Fibroblast of lung (primary cell): ENCODE measurements at regions not wholly inside any gene's neighbourhood (a gene's known extent, or its start where the extent isn't known, plus 50 kb on each side); places are given as distances from the start of the nearest gene placed in this dataset.

Experiments used
- DNase-seq, 2 donors: peaks; one replicate each; pipeline versions ENCODE4 v3.0.0 to v3.0.0-alpha.2; 2010; ENCODE audit warnings: low read depth in 2 of 2
- H2AFZ ChIP-seq: 2 replicates; pipeline ENCODE4 v1.5.1; 2012; ENCODE audit warnings: low read length, control low read depth, inconsistent platforms
- H3K27ac ChIP-seq: 2 replicates; pipeline ENCODE4 v1.5.1; 2011; ENCODE audit warnings: low read length, control low read depth; ENCODE audit not compliant: insufficient read depth
- H3K27me3 ChIP-seq: 2 replicates; pipeline ENCODE4 v1.5.1; 2011; ENCODE audit warnings: mild to moderate bottlenecking, low read length; ENCODE audit not compliant: control insufficient read depth, insufficient read depth
- H3K36me3 ChIP-seq: 2 replicates; pipeline ENCODE4 v1.5.1; 2011; ENCODE audit warnings: low read length; ENCODE audit not compliant: control insufficient read depth, insufficient read depth
- H3K4me1 ChIP-seq: 2 replicates; pipeline ENCODE4 v1.5.1; 2011; ENCODE audit warnings: low read length; ENCODE audit not compliant: control insufficient read depth, insufficient read depth; ENCODE audit errors: extremely low read depth
- H3K4me2 ChIP-seq: 2 replicates; pipeline ENCODE4 v1.5.1; 2011; ENCODE audit warnings: low read length, control low read depth; ENCODE audit not compliant: insufficient read depth; ENCODE audit errors: extremely low read depth
- H3K4me3 ChIP-seq, 4 experiments: fragments of 200-600 bp in 1 of 4; sonication (generic) in 1 of 4; replicated peaks in 1 of 4; 2 replicates each; pipeline ENCODE4 v1.5.1; 2011 to 2016; ENCODE audit warnings: low read length in 4 of 4, low read depth in 3 of 4, mild to moderate bottlenecking in 3 of 4, control low read depth in 2 of 4, inconsistent platforms in 1 of 4, mixed read lengths in 1 of 4; ENCODE audit not compliant: insufficient read depth in 1 of 4; ENCODE audit errors: control extremely low read depth in 1 of 4
- H3K79me2 ChIP-seq: 2 replicates; pipeline ENCODE4 v1.5.1; 2012; ENCODE audit warnings: mild to moderate bottlenecking, low read length, inconsistent platforms; ENCODE audit not compliant: control insufficient read depth, insufficient read depth
- H3K9ac ChIP-seq: 2 replicates; pipeline ENCODE4 v1.5.1; 2011; ENCODE audit warnings: mild to moderate bottlenecking, low read length, control low read depth; ENCODE audit not compliant: insufficient read depth
- H3K9me3 ChIP-seq: 2 replicates; pipeline ENCODE4 v1.5.1; 2012; ENCODE audit warnings: low read depth, low read length; ENCODE audit not compliant: control insufficient read depth, insufficient read depth
- H4K20me1 ChIP-seq: 2 replicates; pipeline ENCODE4 v1.5.1; 2011; ENCODE audit warnings: low read length; ENCODE audit not compliant: control insufficient read depth, insufficient read depth; ENCODE audit errors: extremely low read depth
- EZH2 ChIP-seq: IDR thresholded peaks from 2 replicates; pipeline ENCODE4 v1.5.1; 2012; ENCODE audit warnings: low read length, control low read depth, mild to moderate bottlenecking; ENCODE audit errors: missing control alignments
- TF ChIP-seq, protein P1 (sequence below), 2 donors: IDR thresholded peaks in 1 of 2; conservative IDR thresholded peaks in 1 of 2; 1 replicate in 1 of 2; 2 replicates in 1 of 2; pipeline ENCODE4 v1.5.1; 2011 to 2012; ENCODE audit warnings: low read length in 2 of 2, control low read depth in 1 of 2, inconsistent platforms in 1 of 2, low read depth in 1 of 2, mild to moderate bottlenecking in 1 of 2

DNA sequence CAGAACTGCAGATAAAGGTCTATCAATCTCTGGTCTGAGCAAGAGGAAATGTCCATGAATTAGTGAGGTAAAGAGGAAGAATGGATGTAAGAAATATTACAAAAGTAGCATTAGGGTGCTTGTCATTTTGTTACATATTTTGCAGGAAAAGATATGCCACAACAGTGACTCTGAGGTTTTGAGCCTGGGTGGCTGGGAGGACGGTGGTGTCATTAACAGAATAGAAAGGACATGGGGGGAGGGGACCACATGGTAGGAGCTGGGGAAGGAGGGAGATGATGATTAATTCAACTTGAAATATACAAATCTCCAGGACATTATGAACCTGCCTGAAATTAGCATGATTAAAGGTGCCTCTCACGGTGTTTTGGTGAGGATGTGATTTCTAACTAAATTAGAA lies 245.5 kb upstream of the MDFIC2 start:
- H2AFZ ChIP-seq = no peak overlapping the region
- DNase-seq = no peak
- H3K36me3 ChIP-seq = no peaks in the 10 kb centered on the region
- H3K4me3 ChIP-seq = no peak overlapping the region
- no peak overlapping the region for H3K9ac ChIP-seq
- no peaks in the 10 kb centered on the region for H3K4me1 ChIP-seq
- no peak for TF ChIP-seq EZH2
- TF ChIP-seq, protein P1, sequence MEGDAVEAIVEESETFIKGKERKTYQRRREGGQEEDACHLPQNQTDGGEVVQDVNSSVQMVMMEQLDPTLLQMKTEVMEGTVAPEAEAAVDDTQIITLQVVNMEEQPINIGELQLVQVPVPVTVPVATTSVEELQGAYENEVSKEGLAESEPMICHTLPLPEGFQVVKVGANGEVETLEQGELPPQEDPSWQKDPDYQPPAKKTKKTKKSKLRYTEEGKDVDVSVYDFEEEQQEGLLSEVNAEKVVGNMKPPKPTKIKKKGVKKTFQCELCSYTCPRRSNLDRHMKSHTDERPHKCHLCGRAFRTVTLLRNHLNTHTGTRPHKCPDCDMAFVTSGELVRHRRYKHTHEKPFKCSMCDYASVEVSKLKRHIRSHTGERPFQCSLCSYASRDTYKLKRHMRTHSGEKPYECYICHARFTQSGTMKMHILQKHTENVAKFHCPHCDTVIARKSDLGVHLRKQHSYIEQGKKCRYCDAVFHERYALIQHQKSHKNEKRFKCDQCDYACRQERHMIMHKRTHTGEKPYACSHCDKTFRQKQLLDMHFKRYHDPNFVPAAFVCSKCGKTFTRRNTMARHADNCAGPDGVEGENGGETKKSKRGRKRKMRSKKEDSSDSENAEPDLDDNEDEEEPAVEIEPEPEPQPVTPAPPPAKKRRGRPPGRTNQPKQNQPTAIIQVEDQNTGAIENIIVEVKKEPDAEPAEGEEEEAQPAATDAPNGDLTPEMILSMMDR (conservative IDR thresholded peaks at IDR 0.05 in 1 of 2, IDR thresholded peaks at IDR 0.05 in 1 of 2; ENCODE audit: low read depth in 1 of 2, low read length in 2 of 2) = no peak
- no peaks in the 10 kb centered on the region for H4K20me1 ChIP-seq
- no peaks in the 10 kb centered on the region for H3K79me2 ChIP-seq
- no peak overlapping the region for H3K4me2 ChIP-seq
- H3K27me3 ChIP-seq = no peaks in the 10 kb centered on the region
- no peaks in the 10 kb centered on the region for H3K9me3 ChIP-seq
- H3K27ac ChIP-seq = no peak overlapping the region

DNA sequence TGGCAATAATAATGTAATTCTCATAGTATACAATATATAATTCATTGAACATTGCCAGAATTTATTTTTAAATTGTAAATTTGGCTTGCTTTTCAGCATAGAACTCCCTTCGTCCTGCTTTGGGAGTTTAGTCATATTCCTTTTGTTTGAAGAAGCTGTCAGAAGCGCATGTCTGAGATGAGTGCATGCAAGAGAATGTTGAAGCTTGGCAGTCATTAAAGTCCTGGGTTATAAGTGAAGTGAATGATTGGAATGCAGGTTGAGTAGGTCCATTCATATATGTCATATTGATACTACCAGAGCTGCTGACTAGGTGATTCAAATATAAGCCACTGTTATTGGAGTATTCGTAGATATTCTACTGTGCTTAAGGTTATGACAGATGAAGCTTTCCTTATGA lies 243.6 kb upstream of the MDFIC2 start:
- Histone ChIP-seq H3K9me3 (no peaks in the 10 kb centered on the region), H3K4me2 (no peak overlapping the region), H3K79me2 (no peaks in the 10 kb centered on the region), H3K4me3 (no peak overlapping the region), H3K27ac (no peak overlapping the region), H4K20me1 (no peaks in the 10 kb centered on the region), H3K4me1 (no peaks in the 10 kb centered on the region), H2AFZ (no peak overlapping the region), H3K27me3 (no peaks in the 10 kb centered on the region), H3K9ac (no peak overlapping the region), H3K36me3 (no peaks in the 10 kb centered on the region)
- TF ChIP-seq EZH2 = no peak
- TF ChIP-seq, protein P1 (conservative IDR thresholded peaks at IDR 0.05 in 1 of 2, IDR thresholded peaks at IDR 0.05 in 1 of 2; ENCODE audit: low read depth in 1 of 2, low read length in 2 of 2) = no peak
- DNase-seq = peak in 1 of 2 donors; percentile 90

DNA sequence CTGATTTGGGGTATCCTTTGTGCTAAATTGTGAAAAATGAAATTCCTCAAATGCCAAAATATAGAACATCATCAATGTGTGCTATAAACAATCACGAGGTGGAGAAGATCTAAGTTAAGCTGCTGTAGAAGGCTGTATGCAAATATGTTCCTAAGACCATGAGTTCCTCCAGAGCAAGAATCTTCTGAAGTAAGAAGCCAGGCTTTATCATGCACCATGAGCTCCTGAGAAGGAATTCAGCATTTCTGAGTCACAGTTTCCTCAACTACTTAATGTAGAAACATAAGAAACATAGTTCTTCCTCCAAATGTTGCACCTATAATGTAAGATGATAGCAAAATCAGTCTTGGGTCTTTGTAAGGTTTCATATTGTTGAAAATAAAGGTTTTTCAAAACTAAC lies 241.7 kb upstream of the MDFIC2 start:
- no peaks in the 10 kb centered on the region for H3K36me3 ChIP-seq
- H3K4me3 ChIP-seq = no peak overlapping the region
- TF ChIP-seq EZH2 = no peak
- TF ChIP-seq, protein P1 (conservative IDR thresholded peaks at IDR 0.05 in 1 of 2, IDR thresholded peaks at IDR 0.05 in 1 of 2; ENCODE audit: low read depth in 1 of 2, low read length in 2 of 2) = no peak
- H2AFZ ChIP-seq = no peak overlapping the region
- peak in 1 of 2 donors; percentile 72 for DNase-seq
- no peaks in the 10 kb centered on the region for H3K4me1 ChIP-seq
- H3K4me2 ChIP-seq = no peak overlapping the region
- H3K9me3 ChIP-seq = no peaks in the 10 kb centered on the region
- no peaks in the 10 kb centered on the region for H3K27me3 ChIP-seq
- H3K9ac ChIP-seq = no peak overlapping the region
- no peak overlapping the region for H3K27ac ChIP-seq
- H4K20me1 ChIP-seq = no peaks in the 10 kb centered on the region
- no peaks in the 10 kb centered on the region for H3K79me2 ChIP-seq
